Loucy (cell line): ENCODE measurements at regions not wholly inside any gene's neighbourhood (a gene's known extent, or its start where the extent isn't known, plus 50 kb on each side); places are given as distances from the start of the nearest gene placed in this dataset.

ENCODE experiments used
- H2AFZ ChIP-seq: fragments of 200-600 bp; sonication (generic); 2 replicates; pipeline ENCODE4 v1.6.0; 2016; ENCODE audit warnings: antibody characterized with exemption, mild to moderate bottlenecking, low read length, moderate library complexity
- H3F3A ChIP-seq: fragments of 200-600 bp; 2 replicates; pipeline ENCODE4 v1.6.0; 2016; ENCODE audit warnings: antibody characterized with exemption, low read depth, mild to moderate bottlenecking
- H3K27me3 ChIP-seq: fragments of 200-600 bp; sonication (generic); 2 replicates; pipeline ENCODE4 v1.6.1; 2014; ENCODE audit warnings: low read length, mild to moderate bottlenecking; ENCODE audit not compliant: insufficient read depth, poor library complexity, severe bottlenecking
- H3K36me3 ChIP-seq: fragments of 200-600 bp; sonication (generic); 2 replicates; pipeline ENCODE4 v1.6.1; 2016; ENCODE audit warnings: low read length; ENCODE audit not compliant: insufficient read depth
- H3K4me1 ChIP-seq: fragments of 200-600 bp; sonication (generic); 2 replicates; pipeline ENCODE4 v1.5.1; 2014; ENCODE audit warnings: low read length, mild to moderate bottlenecking; ENCODE audit not compliant: insufficient read depth, poor library complexity, severe bottlenecking
- H3K4me2 ChIP-seq: fragments of 200-600 bp; sonication (generic); 2 replicates; pipeline ENCODE4 v1.6.0; 2014; ENCODE audit warnings: antibody characterized with exemption, low read length, low read depth, mild to moderate bottlenecking; ENCODE audit not compliant: poor library complexity, severe bottlenecking
- H3K4me3 ChIP-seq: fragments of 200-600 bp; sonication (generic); 2 replicates; pipeline ENCODE4 v1.5.1; 2014; ENCODE audit warnings: low read length, mild to moderate bottlenecking, mixed read lengths; ENCODE audit not compliant: poor library complexity, severe bottlenecking
- H3K79me2 ChIP-seq: fragments of 200-600 bp; sonication (generic); 2 replicates; pipeline ENCODE4 v1.6.1; 2014; ENCODE audit warnings: low read length; ENCODE audit not compliant: insufficient read depth
- H3K9ac ChIP-seq: fragments of 200-600 bp; sonication (generic); 2 replicates; pipeline ENCODE4 v1.6.0; 2014; ENCODE audit warnings: mild to moderate bottlenecking, low read depth, low read length, moderate library complexity; ENCODE audit not compliant: poor library complexity, severe bottlenecking
- H3K9me2 ChIP-seq: fragments of 200-600 bp; sonication (generic); replicated peaks from 2 replicates; pipeline ENCODE4 v1.6.1; 2016; ENCODE audit warnings: low read depth, low read length, mixed read lengths
- H3K9me3 ChIP-seq: fragments of 200-600 bp; sonication (generic); 2 replicates; pipeline ENCODE4 v1.6.1; 2014; ENCODE audit warnings: mild to moderate bottlenecking, antibody characterized with exemption, low read length, low read depth; ENCODE audit not compliant: insufficient read depth
- H4K20me1 ChIP-seq: fragments of 200-600 bp; sonication (generic); 2 replicates; pipeline ENCODE4 v1.6.0; 2014; ENCODE audit warnings: antibody characterized with exemption, low read length, mild to moderate bottlenecking; ENCODE audit not compliant: insufficient read depth, poor library complexity, severe bottlenecking
- CTCF ChIP-seq: fragments of 200-600 bp; sonication (generic); conservative IDR thresholded peaks from 2 replicates; pipeline ENCODE4 v1.5.1; 2014; ENCODE audit warnings: mild to moderate bottlenecking, antibody characterized with exemption, low read length
- EZH2phosphoT487 ChIP-seq: fragments of 200-600 bp; IDR thresholded peaks from 2 replicates; pipeline ENCODE4 v1.6.1; 2018; ENCODE audit warnings: antibody characterized with exemption, mild to moderate bottlenecking, moderate library complexity, borderline replicate concordance

- Histone ChIP-seq H3K4me2 (no peak overlapping the region), H2AFZ (no peak overlapping the region), H3F3A (no peaks in the 10 kb centered on the region), H3K9ac (no peak overlapping the region), H4K20me1 (no peaks in the 10 kb centered on the region), H3K4me1 (no peaks in the 10 kb centered on the region), H3K4me3 (no peak overlapping the region), H3K27me3 (no peaks in the 10 kb centered on the region), H3K79me2 (no peaks in the 10 kb centered on the region), H3K9me3 (peaks cover 45% of the 10 kb centered on the region; the same call in 1 of the 2 replicates), H3K9me2 (no peaks in the 10 kb centered on the region), H3K36me3 (no peaks in the 10 kb centered on the region)
- TF ChIP-seq EZH2phosphoT487 = no peak
- no peak for TF ChIP-seq CTCF
Measured at GRCh38 chr7:441684-442421, 77.8 kb downstream of the PDGFA start.

GRCh38 chr7:442457-442856 lies 77.2 kb downstream of the PDGFA start:
- Histone ChIP-seq H3K79me2 (no peaks in the 10 kb centered on the region), H3K9me3 (peaks cover 40% of the 10 kb centered on the region; the same call in 1 of the 2 replicates), H3K9me2 (no peaks in the 10 kb centered on the region), H3K36me3 (no peaks in the 10 kb centered on the region), H3K9ac (no peak overlapping the region), H3K4me1 (no peaks in the 10 kb centered on the region), H3K4me2 (no peak overlapping the region), H2AFZ (no peak overlapping the region), H3F3A (no peaks in the 10 kb centered on the region), H3K27me3 (no peaks in the 10 kb centered on the region), H3K4me3 (no peak overlapping the region), H4K20me1 (no peaks in the 10 kb centered on the region)
- TF ChIP-seq CTCF (no peak), EZH2phosphoT487 (no peak)

- no peaks in the 10 kb centered on the region for H3K9me2 ChIP-seq
- no peaks in the 10 kb centered on the region for H3K79me2 ChIP-seq
- H2AFZ ChIP-seq = no peak overlapping the region
Measured at GRCh38 chr7:443279-443833, 76.3 kb downstream of the PDGFA start.

More at GRCh38 chr7:443279-443833, 76.3 kb downstream of the PDGFA start:
- Histone ChIP-seq H3K36me3 (no peaks in the 10 kb centered on the region), H3K27me3 (no peaks in the 10 kb centered on the region), H3K4me3 (no peak overlapping the region), H3K4me2 (no peak overlapping the region), H4K20me1 (no peaks in the 10 kb centered on the region), H3K9me3 (peaks cover 40% of the 10 kb centered on the region; the same call in 1 of the 2 replicates), H3K9ac (no peak overlapping the region), H3F3A (no peaks in the 10 kb centered on the region), H3K4me1 (no peaks in the 10 kb centered on the region)
- TF ChIP-seq CTCF (no peak), EZH2phosphoT487 (no peak)
